Astrocyte of the cerebellum (primary cell): ENCODE measurements at regions not wholly inside any gene's neighbourhood (a gene's known extent, or its start where the extent isn't known, plus 50 kb on each side); places are given as distances from the start of the nearest gene placed in this dataset.
"Not testable (repeated sequence)": the region's sequence is repeated elsewhere in the genome, so short reads cannot be mapped to it uniquely, and the experiment has no call there.

Experiments used
- DNase-seq: peaks from one replicate; pipeline ENCODE4 v3.0.0-alpha.2; 2011; ENCODE audit warnings: low read depth
- H3K4me3 ChIP-seq: 2 replicates; pipeline ENCODE4 v1.5.1; 2011; ENCODE audit warnings: mild to moderate bottlenecking, low read depth, low read length, moderate library complexity
- CTCF ChIP-seq: IDR thresholded peaks from 2 replicates; pipeline ENCODE4 v1.5.1; 2012; ENCODE audit warnings: low read length, low read depth, moderate library complexity, mild to moderate bottlenecking; ENCODE audit errors: missing control alignments
- in situ Hi-C: cut with HindIII; loops from 2 replicates; pipeline ENCODE4 v1.10.0; 2017; ENCODE audit warnings: low sequenced_read_pairs

GRCh38 chr6:133805876-133806275 lies 83.0 kb upstream of the TCF21 start:
- DNase-seq, result no peak
- no peak overlapping the region for H3K4me3 ChIP-seq
- no peak for TF ChIP-seq CTCF
- in situ Hi-C loops, result no loop called here

DNA sequence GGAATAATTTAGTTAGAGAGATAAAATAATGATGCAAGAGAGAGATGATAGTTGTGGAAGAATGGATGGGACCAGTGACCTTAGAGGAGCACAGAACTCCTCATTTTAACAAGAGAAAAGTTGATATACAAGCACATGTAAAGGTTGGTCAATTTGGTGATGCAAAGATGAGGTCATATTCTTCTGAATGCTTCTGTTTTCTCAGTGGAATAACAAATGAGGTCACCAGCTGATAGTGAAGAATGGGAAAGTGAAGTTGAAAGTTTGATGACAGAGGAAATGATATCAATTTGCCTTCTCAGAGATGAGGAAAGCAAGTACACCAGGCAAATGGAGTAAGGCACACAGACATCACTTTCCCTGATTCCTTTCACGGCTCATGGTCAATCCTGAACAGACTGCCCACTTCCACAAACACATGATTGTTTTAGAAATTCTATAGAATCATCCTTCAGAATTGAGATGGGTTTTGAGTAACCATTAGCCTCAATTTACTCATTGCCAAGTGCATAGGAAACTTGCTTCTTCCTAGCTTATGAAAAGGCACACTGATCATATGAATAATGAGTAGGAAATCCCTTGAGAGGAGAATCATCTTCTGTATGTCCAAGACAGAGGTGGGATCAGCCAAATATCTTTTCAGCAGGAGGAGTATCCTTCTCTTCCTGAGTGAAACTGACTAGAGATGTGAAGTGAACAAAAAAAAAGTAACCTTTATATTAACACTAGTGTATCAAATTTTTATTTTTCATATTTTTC lies 82.4 kb upstream of the TCF21 start:
- DNase-seq, result no peak
- in situ Hi-C loops, result no loop called here
- no peak for TF ChIP-seq CTCF
- H3K4me3 ChIP-seq, result no peak overlapping the region

DNA sequence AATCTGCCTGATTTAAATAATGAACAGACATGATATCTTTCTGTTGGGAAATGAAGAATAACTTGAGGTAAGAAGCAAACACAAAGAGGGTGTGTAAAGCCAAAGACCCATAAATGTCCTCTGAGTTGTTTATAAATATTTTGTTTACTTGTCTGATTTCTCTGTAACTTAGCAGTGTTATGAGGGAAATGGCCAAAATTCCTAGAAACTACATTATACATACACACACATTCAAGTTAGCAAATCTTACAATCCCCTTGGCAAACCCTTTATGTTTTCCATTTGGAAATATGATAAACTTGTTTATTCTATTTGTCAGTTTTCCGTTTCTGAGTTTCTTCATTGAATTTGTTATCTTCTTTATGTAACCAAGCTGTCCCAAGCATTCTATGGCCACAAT lies 81.4 kb upstream of the TCF21 start:
- TF ChIP-seq CTCF, result no peak
- no peak overlapping the region for H3K4me3 ChIP-seq
- DNase-seq, result no peak
- in situ Hi-C loops, result no loop called here

DNA sequence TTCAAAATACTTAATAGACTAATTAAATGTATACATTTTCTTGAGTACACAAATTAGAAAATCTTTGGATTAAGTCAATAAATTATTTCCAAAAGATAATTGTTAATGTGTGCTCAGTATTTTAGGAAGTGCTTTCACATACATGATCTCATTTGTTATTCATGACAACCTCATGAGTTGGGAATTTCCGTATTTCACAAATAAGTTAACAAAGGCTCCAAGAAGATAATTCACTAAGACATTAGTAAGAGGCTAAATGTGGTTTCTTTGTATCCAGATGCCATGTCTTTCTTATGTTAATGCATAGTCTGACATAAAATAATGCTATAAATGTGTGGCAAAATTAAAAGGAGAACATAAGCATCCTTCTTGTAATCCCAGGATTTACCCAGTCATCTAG lies 79.5 kb upstream of the TCF21 start:
- in situ Hi-C loops, result no loop called here

DNA sequence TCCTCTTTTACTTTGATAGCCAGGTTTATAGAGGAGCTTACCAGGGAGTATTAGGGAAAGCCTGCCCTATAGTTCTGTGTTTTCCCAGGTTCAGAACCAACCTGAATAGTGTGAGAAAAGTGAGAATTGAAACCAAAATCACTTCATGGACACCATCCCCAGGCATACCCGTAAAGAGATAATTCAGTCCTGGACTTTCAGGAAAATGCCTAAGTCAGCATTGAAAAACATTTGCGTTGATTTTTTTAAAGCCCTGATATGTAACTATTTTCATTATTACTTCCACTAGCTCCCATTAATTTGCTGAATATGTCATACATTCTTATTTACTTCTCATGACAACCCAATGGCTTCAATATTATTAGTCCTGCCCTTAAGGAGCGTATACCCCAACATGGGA lies 77.4 kb upstream of the TCF21 start:
- no peak for DNase-seq
- H3K4me3 ChIP-seq, result no peak overlapping the region
- in situ Hi-C loops, result no loop called here
- no peak for TF ChIP-seq CTCF

More for the DNA sequence above, 79.5 kb upstream of the TCF21 start:
- H3K4me3 ChIP-seq, result no peak overlapping the region
- DNase-seq, result no peak
- no peak for TF ChIP-seq CTCF

- DNase-seq, in situ Hi-C loops, H3K4me3 ChIP-seq: not testable (repeated sequence)
Observed at GRCh38 chr6:133812446-133812845, 76.5 kb upstream of the TCF21 start.

- no peak overlapping the region for H3K4me3 ChIP-seq
- no peak for DNase-seq
- in situ Hi-C loops, result no loop called here
- TF ChIP-seq CTCF, result no peak
Observed at GRCh38 chr6:133814238-133814637, 74.7 kb upstream of the TCF21 start.
